GM21723 (cell line): ENCODE measurements at regions not wholly inside any gene's neighbourhood (a gene's known extent, or its start where the extent isn't known, plus 50 kb on each side); places are given as distances from the start of the nearest gene placed in this dataset.
"Not testable (repeated sequence)": the region's sequence is repeated elsewhere in the genome, so short reads cannot be mapped to it uniquely, and the experiment has no call there.

Experiments used
- ATAC-seq: cut with Tn5 transposase; IDR thresholded peaks from one replicate; pipeline ENCODE4 v1.9.1; 2021; ENCODE audit warnings: mild to moderate bottlenecking, moderate library complexity; ENCODE audit not compliant: unreplicated experiment

DNA sequence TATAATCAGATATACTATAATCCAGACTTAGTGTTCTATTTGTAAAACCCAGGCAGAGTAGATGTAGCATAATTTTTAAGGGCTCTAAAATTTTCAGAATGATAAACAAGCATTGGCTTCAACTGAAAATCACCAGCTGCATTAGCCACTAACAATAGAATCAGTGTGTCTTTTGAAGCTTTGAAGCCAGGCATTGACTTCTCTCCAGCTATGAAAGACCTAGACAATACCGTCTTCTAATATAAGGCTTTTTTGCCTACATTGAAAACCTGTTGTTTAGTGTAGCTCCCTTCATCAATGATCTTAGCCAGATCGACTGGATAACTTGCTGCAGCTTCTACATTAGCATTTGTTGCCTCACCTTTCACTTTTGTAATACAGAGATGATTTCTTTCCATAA, 1877.3 kb upstream of the ACO1 start:
- no peak for ATAC-seq

GRCh38 chr9:30511666-30512065, 1872.8 kb upstream of the ACO1 start:
- ATAC-seq = no peak

DNA sequence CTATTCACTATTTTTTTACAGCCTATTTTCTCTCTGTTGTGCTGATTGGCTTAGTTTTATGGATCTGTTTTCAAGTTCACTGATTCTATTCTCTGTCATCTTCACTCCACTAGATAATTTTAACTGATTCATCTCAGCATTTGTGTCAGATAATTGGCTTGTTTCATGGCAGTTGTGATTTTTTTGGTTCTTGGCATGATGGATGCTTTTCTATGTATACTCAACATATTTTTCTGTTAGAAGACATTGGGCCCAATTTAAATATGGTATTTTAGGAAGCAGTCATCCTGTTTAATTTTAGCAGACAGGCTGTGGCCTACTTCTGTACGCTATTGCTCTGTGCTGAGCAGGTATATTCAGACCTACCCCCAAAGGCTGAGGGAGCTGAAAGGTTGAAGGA, 1865.3 kb upstream of the ACO1 start:
- ATAC-seq = no peak

DNA sequence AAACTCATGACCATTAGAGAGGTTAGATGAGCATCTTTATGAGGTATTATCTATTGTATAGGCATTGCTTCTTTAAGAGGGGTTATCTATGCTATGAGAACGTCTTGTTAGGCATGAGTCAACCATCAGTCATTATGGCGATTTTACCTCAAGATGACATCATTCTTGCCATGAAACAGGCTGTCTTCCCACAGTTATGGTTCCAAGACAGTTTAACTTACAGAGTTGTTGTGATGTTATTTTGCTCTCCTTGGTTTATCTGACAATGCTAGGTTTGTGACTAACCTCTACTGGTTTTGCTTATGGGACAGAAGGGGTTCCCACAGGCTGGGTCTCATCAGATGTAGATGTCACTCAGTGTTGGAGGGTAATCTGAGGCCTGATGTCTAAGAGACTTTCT, 1864.7 kb upstream of the ACO1 start:
- ATAC-seq = no peak

DNA sequence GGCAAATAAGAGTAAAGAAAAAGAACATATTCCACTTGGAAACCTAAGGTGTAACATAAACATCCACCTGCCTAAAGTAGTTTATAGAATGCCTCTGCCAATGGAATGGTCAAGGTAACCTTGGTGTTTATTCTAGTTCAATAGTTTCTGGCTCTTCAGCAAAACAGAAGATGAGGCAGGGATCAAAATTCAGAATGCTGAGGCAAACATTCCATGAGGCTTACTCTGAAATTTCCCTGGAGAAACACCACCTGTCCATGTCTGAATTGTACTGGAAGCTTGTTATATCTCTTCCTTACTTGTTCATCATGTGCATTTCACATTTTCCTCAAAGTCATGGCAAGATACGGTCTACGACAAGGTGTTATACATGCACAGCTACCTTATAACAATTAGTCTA, 1862.4 kb upstream of the ACO1 start:
- no peak for ATAC-seq

DNA sequence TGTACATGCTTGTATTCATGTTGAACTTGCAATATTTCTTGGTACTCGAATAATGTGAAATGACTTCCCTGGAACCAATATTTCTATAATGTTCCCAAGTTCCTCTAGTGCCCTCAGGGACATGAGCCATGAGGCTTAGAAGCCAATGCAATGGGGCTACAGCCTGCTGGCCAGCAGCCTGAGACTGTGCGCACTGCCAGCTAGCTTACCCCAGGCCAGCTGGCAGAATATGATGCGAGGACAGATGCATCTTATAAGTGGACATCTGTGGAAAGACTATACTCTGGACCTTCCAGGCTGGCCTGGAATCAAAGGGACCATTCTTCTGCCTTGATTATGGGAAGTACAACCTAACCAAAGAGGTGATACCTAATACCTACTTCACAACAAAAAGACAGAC, 1862.0 kb upstream of the ACO1 start:
- ATAC-seq = no peak

DNA sequence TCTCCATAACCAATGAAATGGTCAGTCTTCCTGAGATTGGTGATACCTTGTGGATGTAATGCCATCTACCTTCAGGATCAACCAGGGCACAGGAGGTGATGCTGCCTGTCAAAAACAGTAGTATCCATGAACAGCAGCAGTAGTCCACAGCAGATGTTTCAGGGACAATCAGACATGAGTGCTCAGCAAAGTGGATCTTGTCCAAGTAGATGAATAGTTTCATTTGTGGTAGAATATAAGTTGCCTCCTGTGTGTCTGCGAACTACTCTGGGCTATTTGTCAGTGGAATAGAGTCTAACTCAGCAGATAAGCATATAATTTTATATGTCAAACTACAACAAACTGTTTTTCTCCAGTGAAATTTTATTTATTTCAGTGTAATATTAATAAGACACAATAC, 1860.1 kb upstream of the ACO1 start:
- no peak for ATAC-seq

GRCh38 chr9:30534455-30534854, 1850.0 kb upstream of the ACO1 start:
- no peak for ATAC-seq

- ATAC-seq = no peak
Observed at GRCh38 chr9:30534896-30535295, 1849.5 kb upstream of the ACO1 start.

- ATAC-seq = no peak
Observed at GRCh38 chr9:30536494-30536893, 1847.9 kb upstream of the ACO1 start.

DNA sequence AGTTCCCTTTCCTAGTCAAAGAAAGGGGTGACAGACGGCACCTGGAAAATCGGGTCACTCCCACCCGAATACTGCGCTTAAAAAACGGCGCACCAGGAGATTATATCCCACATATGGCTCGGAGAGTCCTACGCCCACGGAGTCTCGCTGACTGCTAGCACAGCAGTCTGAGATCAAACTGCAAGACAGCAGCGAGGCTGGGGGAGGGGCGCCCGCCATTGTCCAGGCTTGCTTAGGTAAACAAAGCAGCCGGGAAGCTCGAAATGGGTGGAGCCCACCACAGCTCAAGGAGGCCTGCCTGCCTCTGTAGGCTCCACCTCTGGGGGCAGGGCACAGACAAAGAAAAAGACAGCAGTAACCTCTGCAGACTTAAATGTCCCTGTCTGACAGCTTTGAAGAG, 1844.7 kb upstream of the ACO1 start:
- not testable (repeated sequence) for ATAC-seq

GRCh38 chr9:30574355-30575151, 1809.9 kb upstream of the ACO1 start:
- no peak for ATAC-seq

DNA sequence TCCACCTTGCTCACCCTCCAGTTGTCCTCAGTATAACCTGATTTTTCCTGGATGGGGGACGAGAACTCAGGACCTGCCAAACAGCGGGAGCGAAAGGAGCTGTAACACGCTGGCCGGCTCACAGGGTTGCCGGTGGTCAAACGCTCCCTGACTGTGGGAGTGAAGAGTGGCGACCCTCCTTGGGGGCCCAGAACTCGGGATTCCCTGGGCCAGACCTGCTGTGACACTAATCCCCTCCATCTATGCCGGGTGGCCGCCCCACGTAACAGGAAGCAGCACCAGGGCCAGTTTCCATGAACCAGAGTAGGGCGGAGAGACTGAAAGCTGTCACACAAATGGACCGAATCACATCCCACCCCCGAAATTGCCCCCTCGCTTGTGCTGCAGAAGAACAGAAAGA, 1809.2 kb upstream of the ACO1 start:
- ATAC-seq = no peak

GRCh38 chr9:30575691-30576090, 1808.8 kb upstream of the ACO1 start:
- no peak for ATAC-seq

- ATAC-seq = no peak
Observed at GRCh38 chr9:30579810-30580209, 1804.6 kb upstream of the ACO1 start.

- ATAC-seq = no peak
Observed at GRCh38 chr9:30582240-30582639, 1802.2 kb upstream of the ACO1 start.

GRCh38 chr9:30584559-30584958, 1799.9 kb upstream of the ACO1 start:
- ATAC-seq = no peak

DNA sequence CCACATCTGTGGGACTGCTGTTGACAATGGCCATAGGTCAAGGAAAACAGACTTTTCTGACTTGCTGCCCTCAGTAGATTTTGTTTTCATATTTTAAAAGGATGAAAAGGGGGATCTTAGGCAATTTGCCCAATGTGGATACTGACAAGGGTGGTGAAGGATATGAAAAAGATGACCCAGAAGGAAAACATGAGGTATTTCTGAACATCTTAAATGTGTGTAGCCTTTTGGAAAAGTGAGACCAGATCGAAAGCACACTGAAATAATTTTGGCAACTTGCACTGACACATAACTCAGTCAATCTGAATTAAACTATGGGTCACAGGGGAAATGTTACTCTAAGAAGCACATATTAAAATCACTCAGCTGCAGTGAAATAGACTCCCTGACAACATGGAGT, 1793.0 kb upstream of the ACO1 start:
- no peak for ATAC-seq

DNA sequence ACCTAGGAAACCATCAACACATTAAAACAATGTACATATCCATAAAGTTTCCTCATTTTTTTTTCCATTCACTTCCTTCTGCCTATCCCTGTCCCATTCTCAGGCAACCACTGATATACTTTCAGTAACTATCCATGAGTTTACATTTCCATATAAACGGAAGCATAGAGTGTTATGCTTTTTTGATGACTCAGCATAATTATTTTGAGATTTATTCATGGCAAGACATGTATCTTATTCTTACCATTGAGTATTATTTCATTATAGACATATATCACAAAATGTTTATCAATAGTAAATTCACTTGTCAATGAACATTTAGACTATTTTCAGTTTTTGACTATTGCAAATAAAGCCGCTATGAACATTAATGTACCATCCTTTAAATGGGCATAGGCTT, 1786.8 kb upstream of the ACO1 start:
- ATAC-seq = no peak

GRCh38 chr9:30605936-30606335, 1778.5 kb upstream of the ACO1 start:
- ATAC-seq = no peak

DNA sequence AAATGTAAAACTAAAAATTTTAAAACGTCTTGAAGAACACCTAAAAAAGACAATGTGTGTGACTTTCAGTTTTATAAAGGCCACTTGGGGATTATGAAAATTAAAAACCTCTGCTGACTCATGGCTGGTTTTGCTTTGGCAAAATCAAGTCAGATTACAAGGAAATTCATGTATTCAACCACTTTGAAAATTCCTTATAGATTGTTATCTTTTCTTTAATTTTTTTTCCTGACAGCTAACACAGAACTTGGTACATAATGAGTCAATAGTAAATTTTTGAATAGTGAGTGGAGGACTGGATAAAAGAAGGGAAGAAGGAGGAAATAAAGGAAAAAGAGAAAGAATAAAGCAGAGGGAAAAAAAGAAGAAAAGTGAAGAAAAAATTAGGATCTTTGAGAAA, 1774.7 kb upstream of the ACO1 start:
- no peak for ATAC-seq

- not testable (repeated sequence) for ATAC-seq
Observed at GRCh38 chr9:30616782-30617181, 1767.7 kb upstream of the ACO1 start.

DNA sequence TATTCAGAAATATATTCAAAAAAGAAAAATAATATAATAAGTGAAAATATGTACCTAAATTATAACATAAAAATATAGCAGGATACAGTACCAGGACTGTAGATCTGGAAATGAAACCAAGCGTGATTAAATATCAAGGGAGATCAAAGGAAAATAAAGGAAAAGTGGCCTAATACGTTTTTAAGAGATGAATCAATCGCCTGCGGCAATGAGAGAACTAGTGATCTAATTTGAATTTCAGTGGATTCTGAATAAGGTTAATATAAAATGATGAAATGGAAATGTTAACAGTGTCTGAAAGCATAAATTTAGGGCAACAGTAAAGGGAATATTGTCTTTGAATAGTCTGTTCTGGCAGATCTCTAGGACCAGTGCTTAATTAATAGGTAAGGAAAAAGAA, 1761.9 kb upstream of the ACO1 start:
- ATAC-seq = no peak
